ENCODE measurements at regions not wholly inside any gene's neighbourhood (a gene's known extent, or its start where the extent isn't known, plus 50 kb on each side); places are given as distances from the start of the nearest gene placed in this dataset.

DNA sequence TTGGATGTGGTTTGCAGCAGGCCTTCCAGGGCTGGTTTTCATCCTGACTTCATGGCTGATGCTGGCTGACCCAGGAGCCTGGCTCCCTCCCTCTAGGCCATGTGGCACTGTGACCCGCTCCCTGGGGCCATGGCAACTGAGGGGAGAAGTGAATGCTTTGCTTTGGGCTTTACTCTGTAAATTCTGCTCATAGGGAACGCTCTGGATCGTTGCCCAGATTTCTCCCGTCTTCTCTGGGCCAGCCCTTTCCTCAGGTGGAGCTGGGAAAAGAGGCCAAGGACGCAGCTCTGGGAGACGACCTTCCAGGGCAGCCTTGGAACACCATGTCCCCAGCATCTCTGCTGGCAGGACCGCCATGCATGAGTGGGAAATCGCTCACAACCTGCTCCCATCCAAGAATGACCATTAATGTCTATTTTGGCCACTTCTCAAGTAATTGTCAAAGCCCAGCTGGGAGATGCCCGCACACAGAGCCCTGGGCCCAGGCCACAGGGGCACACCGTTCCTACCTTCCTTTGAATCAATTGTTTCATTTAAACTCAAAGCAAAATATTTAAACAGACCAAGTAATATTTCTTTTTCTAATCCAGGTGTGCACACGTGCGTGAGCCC is 321.8 kb downstream of the TEX29 start:
- Histone ChIP-seq H3K4me1 (ENCODE audit: low read depth) (no peaks in the 10 kb centered on the region), H3K9me3 (no peaks in the 10 kb centered on the region), H3K36me3 (ENCODE audit: low read depth) (no peaks in the 10 kb centered on the region), H3K4me3 (no peak overlapping the region)
- ATAC-seq (no peak), DNase-seq (no peak)
- intact Hi-C loops (cut with DNase I, micrococcal nuclease), result no loop called here
- TF ChIP-seq, protein P1, sequence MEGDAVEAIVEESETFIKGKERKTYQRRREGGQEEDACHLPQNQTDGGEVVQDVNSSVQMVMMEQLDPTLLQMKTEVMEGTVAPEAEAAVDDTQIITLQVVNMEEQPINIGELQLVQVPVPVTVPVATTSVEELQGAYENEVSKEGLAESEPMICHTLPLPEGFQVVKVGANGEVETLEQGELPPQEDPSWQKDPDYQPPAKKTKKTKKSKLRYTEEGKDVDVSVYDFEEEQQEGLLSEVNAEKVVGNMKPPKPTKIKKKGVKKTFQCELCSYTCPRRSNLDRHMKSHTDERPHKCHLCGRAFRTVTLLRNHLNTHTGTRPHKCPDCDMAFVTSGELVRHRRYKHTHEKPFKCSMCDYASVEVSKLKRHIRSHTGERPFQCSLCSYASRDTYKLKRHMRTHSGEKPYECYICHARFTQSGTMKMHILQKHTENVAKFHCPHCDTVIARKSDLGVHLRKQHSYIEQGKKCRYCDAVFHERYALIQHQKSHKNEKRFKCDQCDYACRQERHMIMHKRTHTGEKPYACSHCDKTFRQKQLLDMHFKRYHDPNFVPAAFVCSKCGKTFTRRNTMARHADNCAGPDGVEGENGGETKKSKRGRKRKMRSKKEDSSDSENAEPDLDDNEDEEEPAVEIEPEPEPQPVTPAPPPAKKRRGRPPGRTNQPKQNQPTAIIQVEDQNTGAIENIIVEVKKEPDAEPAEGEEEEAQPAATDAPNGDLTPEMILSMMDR (IDR thresholded peaks at IDR 0.05), result no peak

DNA sequence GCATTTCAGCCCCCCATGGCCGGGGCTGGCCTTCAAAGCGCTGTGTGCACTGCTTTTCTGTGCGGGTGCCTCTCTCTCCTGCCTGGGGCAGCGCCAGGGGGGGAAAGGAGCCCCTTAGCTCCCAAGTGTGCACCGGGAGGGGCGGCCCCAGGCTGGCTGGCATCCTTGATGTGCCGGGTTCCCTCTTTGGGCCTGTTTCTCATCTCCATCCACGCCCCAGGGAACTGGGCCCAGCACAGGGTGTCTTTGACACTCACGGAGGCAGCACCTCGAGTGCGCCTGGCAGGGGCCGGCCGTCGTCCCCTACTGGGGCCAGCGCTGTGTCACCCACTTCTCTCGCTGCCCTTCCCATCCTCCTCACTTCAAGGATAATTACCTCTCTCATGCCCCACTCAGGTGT is 324.3 kb downstream of the TEX29 start:
- H3K36me3 ChIP-seq (ENCODE audit: low read depth), result no peaks in the 10 kb centered on the region
- no peaks in the 10 kb centered on the region for H3K4me1 ChIP-seq (ENCODE audit: low read depth)
- intact Hi-C loops (cut with DNase I, micrococcal nuclease), result no loop called here
- TF ChIP-seq, protein P1 (IDR thresholded peaks at IDR 0.05), result no peak
- no peaks in the 10 kb centered on the region for H3K9me3 ChIP-seq
- no peak for DNase-seq
- no peak overlapping the region for H3K4me3 ChIP-seq
- no peak for ATAC-seq

DNA sequence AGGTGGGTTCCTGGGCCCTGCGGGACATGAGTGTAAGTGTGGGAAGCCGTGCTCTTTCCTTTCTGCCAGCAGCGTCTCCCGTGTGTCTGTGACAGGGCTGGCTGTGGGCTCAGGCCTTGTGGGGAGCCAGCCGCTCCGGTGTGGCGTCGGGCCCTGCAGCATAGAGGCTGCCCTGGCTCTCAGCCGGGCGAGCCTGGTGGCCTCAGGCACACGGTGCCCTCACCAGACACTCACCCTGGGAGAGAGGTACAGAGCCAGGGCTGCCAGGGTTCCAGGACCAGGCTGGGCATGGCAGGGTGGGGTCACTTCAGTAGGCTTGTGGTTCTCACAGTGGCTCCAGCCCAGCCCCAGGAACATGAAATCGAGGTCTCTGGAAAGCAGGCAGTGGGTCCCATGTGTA is 324.8 kb downstream of the TEX29 start:
- TF ChIP-seq, protein P1 (IDR thresholded peaks at IDR 0.05), result no peak
- Histone ChIP-seq H3K36me3 (ENCODE audit: low read depth) (no peaks in the 10 kb centered on the region), H3K4me3 (no peak overlapping the region), H3K9me3 (no peaks in the 10 kb centered on the region), H3K4me1 (ENCODE audit: low read depth) (no peaks in the 10 kb centered on the region)
- DNase-seq (no peak), ATAC-seq (no peak)
- intact Hi-C loops (cut with DNase I, micrococcal nuclease), result no loop called here

DNA sequence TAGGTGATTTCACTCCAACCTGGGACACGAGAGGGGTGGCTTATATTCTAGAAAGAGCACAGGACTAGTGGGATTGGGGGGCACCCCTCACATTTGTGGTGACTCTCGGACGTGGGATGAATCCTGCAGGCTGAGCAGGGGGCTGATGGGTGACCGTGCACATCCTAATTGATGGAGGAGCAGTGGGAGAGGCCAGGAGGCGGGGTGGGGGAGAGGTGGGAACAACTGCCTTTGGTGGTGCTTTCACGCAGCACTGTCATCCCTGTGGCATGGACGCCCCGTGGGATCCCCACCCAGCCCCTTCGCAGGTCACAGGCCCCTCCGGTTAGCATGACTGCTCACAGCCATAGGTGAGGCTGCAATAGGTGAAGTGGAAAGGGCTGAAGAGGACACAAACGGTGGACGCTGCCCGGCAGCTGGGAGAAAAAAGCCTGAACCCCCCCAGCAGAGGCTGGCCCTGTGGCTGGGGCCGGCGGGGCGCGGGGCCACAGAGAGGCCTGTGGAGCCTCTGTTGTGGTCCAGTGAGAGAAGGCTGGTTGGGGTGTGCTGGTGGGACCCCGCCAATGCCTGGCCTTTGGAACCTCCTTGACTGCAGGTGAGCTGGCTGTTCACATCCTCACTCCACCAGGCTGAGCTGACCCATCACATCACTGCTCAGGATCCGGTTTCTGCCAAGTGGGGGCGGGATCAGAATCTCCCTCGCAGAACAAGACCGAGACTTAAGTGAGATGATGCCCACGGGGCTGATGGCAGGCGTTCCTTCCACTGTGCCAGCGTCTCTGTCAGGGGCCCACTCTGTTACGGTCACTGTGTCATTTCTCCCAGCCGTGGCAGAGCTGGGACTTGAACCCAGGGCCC is 325.4 kb downstream of the TEX29 start:
- DNase-seq (no peak), ATAC-seq (no peak)
- intact Hi-C loops (cut with DNase I, micrococcal nuclease), result no loop called here
- H3K4me3 ChIP-seq, result no peak overlapping the region
- no peaks in the 10 kb centered on the region for H3K4me1 ChIP-seq (ENCODE audit: low read depth)
- TF ChIP-seq, protein P1 (IDR thresholded peaks at IDR 0.05), result no peak
- no peaks in the 10 kb centered on the region for H3K36me3 ChIP-seq (ENCODE audit: low read depth)
- H3K9me3 ChIP-seq, result no peaks in the 10 kb centered on the region

DNA sequence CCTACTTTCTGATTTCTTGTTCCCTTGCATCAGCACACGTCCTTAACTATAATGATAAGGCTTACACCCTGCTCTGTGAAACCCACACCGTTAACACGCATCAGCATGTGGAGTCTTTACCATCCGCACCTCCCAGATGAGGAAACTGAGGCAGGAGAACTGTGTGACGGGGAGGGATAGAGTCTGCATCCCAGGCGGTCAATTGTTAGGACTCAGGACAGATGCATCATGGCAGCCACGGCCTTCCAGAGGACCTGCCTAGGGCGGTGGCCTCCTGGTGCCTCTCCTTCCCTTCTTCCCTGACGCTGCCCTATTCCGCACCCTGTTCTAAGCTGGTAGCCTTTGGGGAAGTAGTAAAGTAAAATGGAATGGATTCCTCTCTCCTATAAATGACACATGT is 326.0 kb downstream of the TEX29 start:
- intact Hi-C loops (cut with DNase I, micrococcal nuclease), result no loop called here
- ATAC-seq (no peak), DNase-seq (no peak)
- Histone ChIP-seq H3K4me1 (ENCODE audit: low read depth) (no peaks in the 10 kb centered on the region), H3K9me3 (no peaks in the 10 kb centered on the region), H3K36me3 (ENCODE audit: low read depth) (no peaks in the 10 kb centered on the region), H3K4me3 (no peak overlapping the region)
- TF ChIP-seq, protein P1 (IDR thresholded peaks at IDR 0.05), result no peak

Data from mucosa of descending colon (tissue), 3 donors.